ENCODE measurements at regions not wholly inside any gene's neighbourhood (a gene's known extent, or its start where the extent isn't known, plus 50 kb on each side); places are given as distances from the start of the nearest gene placed in this dataset.

DNA sequence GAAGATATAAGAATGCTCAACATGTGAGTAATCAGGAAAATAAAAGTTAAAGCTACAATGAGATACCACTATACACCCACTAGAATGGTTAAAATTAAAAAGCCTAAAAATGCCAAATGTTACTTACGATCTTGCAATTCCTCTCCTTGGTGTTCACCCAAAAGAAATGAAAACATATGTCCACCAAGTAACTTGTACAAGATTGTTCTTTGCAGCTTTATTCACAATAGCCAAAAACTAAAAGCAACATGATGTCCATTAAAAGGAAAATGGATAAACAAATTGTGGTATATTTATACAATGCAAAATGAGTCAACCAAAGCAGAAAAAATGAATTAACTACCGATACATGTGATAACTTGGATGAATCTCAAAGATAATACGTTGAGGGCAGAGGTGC lies 301.6 kb upstream of the THBS1 start:
- TF ChIP-seq CTCF (IDR thresholded peaks at IDR 0.05; ENCODE audit: poor library complexity, severe bottlenecking) (no peak), EP300 (conservative IDR thresholded peaks at IDR 0.05; ENCODE audit: poor library complexity, severe bottlenecking) (no peak), MXI1 (conservative IDR thresholded peaks at IDR 0.05; ENCODE audit: poor library complexity, severe bottlenecking) (no peak), EZH2 (IDR thresholded peaks at IDR 0.05; ENCODE audit: borderline replicate concordance, insufficient read depth, low read length, poor library complexity, severe bottlenecking) (no peak), POLR2AphosphoS5 (IDR thresholded peaks at IDR 0.05) (no peak), RAD21 (conservative IDR thresholded peaks at IDR 0.05) (no peak)
